Umbilical cord (tissue), 1 donor: ENCODE measurements at regions not wholly inside any gene's neighbourhood (a gene's known extent, or its start where the extent isn't known, plus 50 kb on each side); places are given as distances from the start of the nearest gene placed in this dataset.

ENCODE experiments used
- DNase-seq: peaks from one replicate; pipeline ENCODE4 v3.0.0-alpha.2; 2015; ENCODE audit warnings: low spot score

- no peak for DNase-seq
These were observed 67.8 kb upstream of the NAA20 start for GRCh38 chr20:19949195-19949867.

GRCh38 chr20:19950042-19950441, 67.1 kb upstream of the NAA20 start:
- no peak for DNase-seq

GRCh38 chr20:19952392-19952791, 64.8 kb upstream of the NAA20 start:
- no peak for DNase-seq

GRCh38 chr20:19953606-19954005, 63.6 kb upstream of the NAA20 start:
- DNase-seq, result no peak

GRCh38 chr20:19956976-19957375, 60.2 kb upstream of the NAA20 start:
- no peak for DNase-seq

- DNase-seq, result peak; percentile 58
These were observed 58.9 kb upstream of the NAA20 start for GRCh38 chr20:19958219-19958618.

GRCh38 chr20:19958928-19959327, 58.2 kb upstream of the NAA20 start:
- DNase-seq, result no peak

GRCh38 chr20:19960745-19961144, 56.4 kb upstream of the NAA20 start:
- DNase-seq, result no peak

- DNase-seq, result no peak
These were observed 55.9 kb upstream of the NAA20 start for GRCh38 chr20:19961293-19961692.

GRCh38 chr20:19962958-19963357, 54.2 kb upstream of the NAA20 start:
- DNase-seq, result no peak

GRCh38 chr20:19964289-19965265, 52.6 kb upstream of the NAA20 start:
- peak; percentile 75 for DNase-seq

GRCh38 chr20:19966840-19967239, 50.3 kb upstream of the NAA20 start:
- no peak for DNase-seq
